Endothelial cell of umbilical vein (primary cell): ENCODE measurements at regions not wholly inside any gene's neighbourhood (a gene's known extent, or its start where the extent isn't known, plus 50 kb on each side); places are given as distances from the start of the nearest gene placed in this dataset.

Experiments
- BruUV-seq: library from RNA; stranded (reverse); fragments of 400-500 nt; replicated peaks from 2 replicates; lab custom pipeline; 2021; lab: Mats Ljungman, UMichigan
- CTCF ChIA-PET: fragments of 300-600, 350-600 bp; sonication (Branson Sonifier 250); formaldehyde crosslinking; loops from one replicate; lab custom pipeline; 2021; ENCODE audit warnings: antibody characterized with exemption, inconsistent platforms; lab: Charles Lee
- POLR2A ChIA-PET: fragments of 300-600, 350-600 bp; sonication (Branson Sonifier 250); formaldehyde crosslinking; loops from one replicate; lab custom pipeline; 2021; ENCODE audit warnings: antibody characterized with exemption, inconsistent platforms; lab: Charles Lee
- DNase-seq: peaks from one replicate; pipeline ENCODE4 v3.0.0-alpha.2; 2011; ENCODE audit warnings: low read depth, low spot score
- FAIRE-seq: peaks from 2 replicates; lab custom pipeline; 2011; peaks lifted over from hg19 to GRCh38; lab: Jason Lieb, UNC
- H2AFZ ChIP-seq: 2 replicates; pipeline ENCODE4 v1.6.0; 2012; ENCODE audit warnings: low read depth, low read length, control low read depth, inconsistent platforms
- H3K27ac ChIP-seq: 2 replicates; pipeline ENCODE4 v1.5.1; 2011; ENCODE audit warnings: low read depth, mild to moderate bottlenecking, control low read depth, low read length, moderate library complexity; ENCODE audit not compliant: insufficient read depth
- H3K27me3 ChIP-seq, 2 experiments: 2 replicates each; pipeline versions ENCODE4 v1.6.0 to v1.6.1; 2011; ENCODE audit warnings: low read length in 2 of 2, mixed read lengths in 1 of 2; ENCODE audit not compliant: control insufficient read depth in 2 of 2, insufficient read depth in 2 of 2
- H3K36me3 ChIP-seq, 2 experiments: 2 replicates in 1 of 2; 3 replicates in 1 of 2; pipeline ENCODE4 v1.5.1; 2011; ENCODE audit warnings: low read length in 2 of 2, mild to moderate bottlenecking in 1 of 2, moderate library complexity in 1 of 2; ENCODE audit not compliant: control insufficient read depth in 2 of 2, insufficient read depth in 2 of 2; ENCODE audit errors: extremely low read depth in 1 of 2
- H3K4me1 ChIP-seq: 3 replicates; pipeline ENCODE4 v1.5.1; 2011; ENCODE audit warnings: mild to moderate bottlenecking, low read length; ENCODE audit not compliant: control insufficient read depth, insufficient read depth; ENCODE audit errors: extremely low read depth
- H3K4me2 ChIP-seq: 2 replicates; pipeline ENCODE4 v1.6.1; 2011; ENCODE audit warnings: low read length, control low read depth, mixed read lengths; ENCODE audit not compliant: insufficient read depth
- H3K4me3 ChIP-seq, 3 experiments: fragments of 200-600 bp in 1 of 3; sonication (generic), shearing (Covaris generic) in 1 of 3; replicated peaks in 1 of 3; 2 replicates each; pipeline ENCODE4 v1.5.1; 2011 to 2016; ENCODE audit warnings: control low read depth in 3 of 3, low read length in 3 of 3, mild to moderate bottlenecking in 2 of 3, inconsistent platforms in 1 of 3, low read depth in 1 of 3, moderate library complexity in 1 of 3; ENCODE audit not compliant: insufficient read depth in 1 of 3
- H3K79me2 ChIP-seq: 2 replicates; pipeline ENCODE4 v1.6.0; 2012; ENCODE audit warnings: low read length, inconsistent platforms; ENCODE audit not compliant: control insufficient read depth, insufficient read depth
- H3K9ac ChIP-seq: replicated peaks from 2 replicates; pipeline ENCODE3; 2011; ENCODE audit warnings: low read length, control low read depth; ENCODE audit not compliant: insufficient read depth; ENCODE audit errors: extremely low read depth
- H3K9me1 ChIP-seq: replicated peaks from 3 replicates; pipeline ENCODE4 v1.6.0; 2011; ENCODE audit warnings: mild to moderate bottlenecking, low read length; ENCODE audit not compliant: control insufficient read depth, insufficient read depth; ENCODE audit errors: extremely low read depth
- H3K9me3 ChIP-seq: replicated peaks from 2 replicates; pipeline ENCODE4 v1.5.1; 2012; ENCODE audit warnings: low read length, inconsistent platforms; ENCODE audit not compliant: control insufficient read depth, insufficient read depth
- H4K20me1 ChIP-seq: replicated peaks from 2 replicates; pipeline ENCODE3; 2011; ENCODE audit warnings: mild to moderate bottlenecking, low read length; ENCODE audit not compliant: control insufficient read depth, insufficient read depth; ENCODE audit errors: extremely low read depth
- CTCF ChIP-seq, 2 donors: IDR thresholded peaks; 1 replicate in 1 of 2; 2 replicates in 1 of 2; pipeline ENCODE4 v1.5.1; 2011; ENCODE audit warnings: low read length in 2 of 2, mild to moderate bottlenecking in 2 of 2, moderate library complexity in 2 of 2, control low read depth in 1 of 2, inconsistent platforms in 1 of 2, low read depth in 1 of 2; ENCODE audit not compliant: insufficient read depth in 1 of 2; ENCODE audit errors: extremely low read depth in 1 of 2
- EZH2 ChIP-seq: IDR thresholded peaks from 2 replicates; pipeline ENCODE4 v1.6.1; 2012; ENCODE audit warnings: borderline replicate concordance, low read depth, mild to moderate bottlenecking, moderate library complexity, low read length, inconsistent platforms; ENCODE audit not compliant: severe bottlenecking
- FOS ChIP-seq: IDR thresholded peaks from 2 replicates; pipeline ENCODE4 v1.6.1; 2011; ENCODE audit warnings: mild to moderate bottlenecking, low read length, moderate library complexity, borderline replicate concordance; ENCODE audit not compliant: insufficient read depth
- GATA2 ChIP-seq: IDR thresholded peaks from 2 replicates; pipeline ENCODE4 v1.7.0; 2011; ENCODE audit warnings: low read depth, mild to moderate bottlenecking, moderate library complexity, mixed read lengths, low read length; ENCODE audit not compliant: insufficient read length, insufficient read depth
- JUN ChIP-seq: IDR thresholded peaks from 2 replicates; pipeline ENCODE4 v1.6.1; 2011; ENCODE audit warnings: borderline replicate concordance, low read depth; ENCODE audit not compliant: insufficient read length, insufficient read depth
- MAX ChIP-seq: IDR thresholded peaks from 2 replicates; pipeline ENCODE4 v1.6.1; 2011; ENCODE audit not compliant: insufficient read depth, insufficient read length
- MYC ChIP-seq: IDR thresholded peaks from one replicate; pipeline ENCODE4 v1.6.1; 2011; ENCODE audit warnings: mild to moderate bottlenecking, low read depth, low read length
- POLR2A ChIP-seq: IDR thresholded peaks from 2 replicates; pipeline ENCODE4 v1.6.1; 2012; ENCODE audit warnings: low read depth, mild to moderate bottlenecking, control low read depth, low read length
- POLR2AphosphoS5 ChIP-seq: IDR thresholded peaks from 2 replicates; pipeline ENCODE4 v1.6.1; 2012; ENCODE audit warnings: low read depth, mild to moderate bottlenecking, control low read depth, low read length, moderate library complexity; ENCODE audit not compliant: insufficient read depth
- dilution Hi-C: fragments of 300-500 bp; cut with MboI; formaldehyde crosslinking; loops from one replicate; pipeline ENCODE4 v1.15.0; 2019; ENCODE audit warnings: low sequenced_read_pairs; ENCODE audit not compliant: extremely low pct_ligation_motif_present
- intact Hi-C: fragments of 100-400 bp; cut with micrococcal nuclease; formaldehyde crosslinking; loops from one replicate; pipeline ENCODE4 v1.10.0; 2022

- H4K20me1 ChIP-seq: no peaks in the 10 kb centered on the region
- no peak overlapping the region for H3K4me2 ChIP-seq
- TF ChIP-seq EZH2 (no peak), GATA2 (no peak), POLR2AphosphoS5 (no peak), MAX (no peak), MYC (no peak), FOS (no peak), JUN (no peak), POLR2A (no peak), CTCF (IDR thresholded peaks at IDR 0.05; ENCODE audit: extremely low read depth in 1 of 2, insufficient read depth in 1 of 2, low read depth in 1 of 2, low read length in 2 of 2) (no peak)
- ChIA-PET POLR2A (no interaction called here), CTCF (no interaction called here)
- no peak overlapping the region for H3K4me3 ChIP-seq
- no peak overlapping the region for H2AFZ ChIP-seq
- dilution Hi-C loops (no loop called here), intact Hi-C loops (no loop called here)
- no peaks in the 10 kb centered on the region for H3K9me3 ChIP-seq
- FAIRE-seq (no peak), DNase-seq (no peak)
- BruUV-seq: no TSS peak
- H3K27ac ChIP-seq: no peak overlapping the region
- no peaks in the 10 kb centered on the region for H3K4me1 ChIP-seq
- H3K9me1 ChIP-seq: no peaks in the 10 kb centered on the region
- H3K36me3 ChIP-seq: no peaks in the 10 kb centered on the region
- H3K79me2 ChIP-seq: no peaks in the 10 kb centered on the region
- no peak overlapping the region for H3K9ac ChIP-seq
- H3K27me3 ChIP-seq: no peaks in the 10 kb centered on the region
These were observed 440.6 kb upstream of the PAPPA start for GRCh38 chr9:115712981-115713380.
